Sigmoid colon (tissue), 6 donors: ENCODE measurements at regions not wholly inside any gene's neighbourhood (a gene's known extent, or its start where the extent isn't known, plus 50 kb on each side); places are given as distances from the start of the nearest gene placed in this dataset.
"Not testable (repeated sequence)": the region's sequence is repeated elsewhere in the genome, so short reads cannot be mapped to it uniquely, and the experiment has no call there.

Source experiments
- DNase-seq: peaks from one replicate; pipeline ENCODE4 v3.0.0-alpha.2; 2019
- H3K27ac ChIP-seq, 4 donors: fragments of 200-600 bp; sonication (generic); one replicate each; pipeline ENCODE4 v1.5.1; 2016 to 2019; ENCODE audit warnings: mild to moderate bottlenecking in 1 of 4
- H3K27me3 ChIP-seq, 3 donors: fragments of 200-600 bp; sonication (generic); one replicate each; pipeline ENCODE4 v1.5.1; 2019; ENCODE audit warnings: mild to moderate bottlenecking in 1 of 3
- H3K36me3 ChIP-seq, 4 donors: fragments of 200-600 bp; sonication (generic); one replicate each; pipeline ENCODE4 v1.5.1; 2016 to 2019
- H3K4me1 ChIP-seq, 4 donors: fragments of 200-600 bp; sonication (generic); one replicate each; pipeline ENCODE4 v1.5.1; 2017 to 2019
- H3K4me3 ChIP-seq, 4 donors: fragments of 200-600 bp; sonication (generic); one replicate each; pipeline ENCODE4 v1.5.1; 2017 to 2019; ENCODE audit warnings: mild to moderate bottlenecking in 2 of 4, moderate library complexity in 1 of 4
- H3K9me3 ChIP-seq, 4 donors: fragments of 200-600 bp in 3 of 4; sonication (generic) in 3 of 4; one replicate each; pipeline versions ENCODE4 v1.5.1 to v1.6.1; 2013 to 2019
- EP300 ChIP-seq, 4 donors: sonication (generic); formaldehyde crosslinking; IDR thresholded peaks; one replicate each; pipeline ENCODE4 v1.6.1; 2017; ENCODE audit warnings: antibody characterized with exemption in 4 of 4
- POLR2A ChIP-seq, 2 donors: fragments of 450-650 bp; IDR thresholded peaks; one replicate each; pipeline ENCODE4 v1.6.1; 2016; ENCODE audit warnings: antibody characterized with exemption in 2 of 2, mild to moderate bottlenecking in 2 of 2, moderate library complexity in 2 of 2
- POLR2AphosphoS5 ChIP-seq, 4 donors: sonication (generic); formaldehyde crosslinking; IDR thresholded peaks; one replicate each; pipeline ENCODE4 v1.6.1; 2017; ENCODE audit warnings: antibody characterized with exemption in 4 of 4
- WGBS, 2 donors: extraction: QIAGEN DNeasy Blood & Tissue Kit; methylation state at CpG; one replicate each; pipeline ENCODE4 v1.1.7; 2013; 5-methylcytosine and 5-hydroxymethylcytosine counted together
- intact Hi-C: fragments of 100-400 bp; cut with DNase I; formaldehyde crosslinking; loops from one replicate; pipeline ENCODE4 v1.15.1; 2023
- TF ChIP-seq, protein P1 (sequence below), 4 experiments: fragments of 450-650 bp in 3 of 4; fragments of 200-600 bp in 1 of 4; IDR thresholded peaks; one replicate each; pipeline ENCODE4 v1.5.1; 2016 to 2019; ENCODE audit warnings: antibody characterized with exemption in 4 of 4, mild to moderate bottlenecking in 3 of 4, moderate library complexity in 2 of 4
- donor health status: healthy with polysubstance abuse.
- donor health status: healthy.

DNA sequence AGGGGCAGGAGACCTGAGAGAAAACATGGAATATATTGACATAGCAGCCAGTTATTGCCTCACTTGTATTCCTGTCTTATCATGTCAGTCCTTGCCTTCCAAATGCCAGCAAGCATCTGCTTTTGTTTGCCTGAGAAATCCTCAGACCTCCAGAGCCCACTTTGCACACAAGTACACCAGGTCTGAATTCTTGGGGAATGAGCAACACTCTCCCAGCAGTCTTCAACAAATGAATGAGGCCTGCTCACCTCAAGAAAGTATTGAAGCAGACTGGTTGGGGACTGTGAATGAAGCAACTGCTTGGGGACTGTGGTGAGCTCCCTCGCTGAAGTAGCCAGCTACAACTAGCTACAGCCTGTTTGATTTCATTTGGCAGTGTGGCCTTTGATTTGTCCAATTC lies 172.8 kb upstream of the SPTLC3 start:
- H3K4me1 ChIP-seq, result no peaks in the 10 kb centered on the region
- no peak for TF ChIP-seq POLR2AphosphoS5 (IDR thresholded peaks at IDR 0.05)
- H3K27me3 ChIP-seq, result no peaks in the 10 kb centered on the region
- intact Hi-C loops, result no loop called here
- no peaks in the 10 kb centered on the region for H3K36me3 ChIP-seq
- H3K9me3 ChIP-seq, result no peaks in the 10 kb centered on the region
- no peak overlapping the region for H3K4me3 ChIP-seq
- no peak overlapping the region for H3K27ac ChIP-seq
- no peak for DNase-seq
- 92 to 96% methylated on average over 1 of the region's 1 CpG for WGBS, 2 donors

DNA sequence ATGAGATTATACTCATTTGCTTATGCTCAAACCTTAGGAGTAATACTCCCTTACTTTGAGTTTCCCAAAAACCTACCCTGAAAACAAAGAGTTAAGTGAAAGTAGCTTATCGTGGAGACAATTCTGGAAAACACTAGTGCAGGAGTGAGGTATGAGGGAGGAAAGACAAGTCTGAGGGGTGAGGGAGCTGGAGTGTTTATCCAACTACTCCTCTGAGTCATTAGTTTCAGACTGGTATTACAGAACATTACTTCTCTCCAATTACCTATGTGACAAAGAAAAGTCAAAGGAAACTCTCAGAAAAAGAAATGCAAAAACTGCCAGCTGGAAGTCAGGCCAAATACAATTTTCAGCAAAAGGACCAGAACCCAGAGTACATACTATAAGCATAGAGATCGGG lies 171.1 kb upstream of the SPTLC3 start:
- Histone ChIP-seq H3K4me1 (no peaks in the 10 kb centered on the region), H3K27me3 (no peaks in the 10 kb centered on the region), H3K36me3 (no peaks in the 10 kb centered on the region), H3K4me3 (no peak overlapping the region), H3K9me3 (no peaks in the 10 kb centered on the region), H3K27ac (no peak overlapping the region)
- 29 to 52% methylated on average over 2 of the region's 2 CpGs for WGBS, 2 donors
- no peak for DNase-seq
- TF ChIP-seq, protein P1, sequence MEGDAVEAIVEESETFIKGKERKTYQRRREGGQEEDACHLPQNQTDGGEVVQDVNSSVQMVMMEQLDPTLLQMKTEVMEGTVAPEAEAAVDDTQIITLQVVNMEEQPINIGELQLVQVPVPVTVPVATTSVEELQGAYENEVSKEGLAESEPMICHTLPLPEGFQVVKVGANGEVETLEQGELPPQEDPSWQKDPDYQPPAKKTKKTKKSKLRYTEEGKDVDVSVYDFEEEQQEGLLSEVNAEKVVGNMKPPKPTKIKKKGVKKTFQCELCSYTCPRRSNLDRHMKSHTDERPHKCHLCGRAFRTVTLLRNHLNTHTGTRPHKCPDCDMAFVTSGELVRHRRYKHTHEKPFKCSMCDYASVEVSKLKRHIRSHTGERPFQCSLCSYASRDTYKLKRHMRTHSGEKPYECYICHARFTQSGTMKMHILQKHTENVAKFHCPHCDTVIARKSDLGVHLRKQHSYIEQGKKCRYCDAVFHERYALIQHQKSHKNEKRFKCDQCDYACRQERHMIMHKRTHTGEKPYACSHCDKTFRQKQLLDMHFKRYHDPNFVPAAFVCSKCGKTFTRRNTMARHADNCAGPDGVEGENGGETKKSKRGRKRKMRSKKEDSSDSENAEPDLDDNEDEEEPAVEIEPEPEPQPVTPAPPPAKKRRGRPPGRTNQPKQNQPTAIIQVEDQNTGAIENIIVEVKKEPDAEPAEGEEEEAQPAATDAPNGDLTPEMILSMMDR (IDR thresholded peaks at IDR 0.05), result no peak
- TF ChIP-seq EP300 (IDR thresholded peaks at IDR 0.05) (no peak), POLR2AphosphoS5 (IDR thresholded peaks at IDR 0.05) (no peak), POLR2A (IDR thresholded peaks at IDR 0.05) (no peak)
- intact Hi-C loops, result no loop called here

GRCh38 chr20:12838261-12838866 lies 170.4 kb upstream of the SPTLC3 start:
- Histone ChIP-seq H3K27me3 (no peaks in the 10 kb centered on the region), H3K4me3 (no peak overlapping the region), H3K9me3 (no peaks in the 10 kb centered on the region), H3K36me3 (no peaks in the 10 kb centered on the region), H3K27ac (no peak overlapping the region), H3K4me1 (no peaks in the 10 kb centered on the region)
- 84 to 85% methylated on average over 3 of the region's 3 CpGs for WGBS, 2 donors
- intact Hi-C loops, result no loop called here
- no peak for DNase-seq
- TF ChIP-seq, protein P1 (IDR thresholded peaks at IDR 0.05), result no peak

DNA sequence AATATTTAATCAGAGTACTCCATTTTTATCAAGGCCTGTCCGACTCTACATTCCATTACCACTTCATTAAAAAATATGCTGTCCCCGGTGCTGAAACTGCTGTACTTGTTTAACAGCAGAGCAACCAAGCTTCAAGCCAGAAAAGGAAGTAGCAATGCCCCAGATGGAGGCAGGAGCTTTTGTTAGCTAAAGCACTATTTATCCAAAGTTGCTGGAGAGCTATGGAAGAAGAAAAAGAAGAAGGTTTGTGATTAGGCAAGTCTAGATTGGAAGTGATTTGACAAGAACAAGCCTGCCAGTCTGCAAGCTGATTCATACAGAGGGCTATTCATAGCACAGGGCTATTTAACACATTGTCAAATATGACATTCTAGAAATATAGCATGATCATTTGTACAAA lies 160.9 kb upstream of the SPTLC3 start:
- no peak overlapping the region for H3K27ac ChIP-seq
- no peaks in the 10 kb centered on the region for H3K36me3 ChIP-seq
- H3K4me1 ChIP-seq, result no peaks in the 10 kb centered on the region
- H3K4me3 ChIP-seq, result no peak overlapping the region
- WGBS, 2 donors, result 52 to 57% methylated on average over 2 of the region's 2 CpGs
- DNase-seq, result no peak
- no peaks in the 10 kb centered on the region for H3K27me3 ChIP-seq
- no peaks in the 10 kb centered on the region for H3K9me3 ChIP-seq
- TF ChIP-seq POLR2A (IDR thresholded peaks at IDR 0.05) (no peak), POLR2AphosphoS5 (IDR thresholded peaks at IDR 0.05) (no peak), EP300 (IDR thresholded peaks at IDR 0.05) (no peak)
- TF ChIP-seq, protein P1 (IDR thresholded peaks at IDR 0.05), result no peak
- intact Hi-C loops, result no loop called here

GRCh38 chr20:12849225-12849910 lies 159.4 kb upstream of the SPTLC3 start:
- no peak for DNase-seq
- intact Hi-C loops, result no loop called here
- Histone ChIP-seq H3K36me3 (no peaks in the 10 kb centered on the region), H3K9me3 (no peaks in the 10 kb centered on the region), H3K27me3 (no peaks in the 10 kb centered on the region), H3K27ac (no peak overlapping the region), H3K4me1 (no peaks in the 10 kb centered on the region), H3K4me3 (no peak overlapping the region)
- WGBS, 2 donors, result 53 to 64% methylated on average over 9 of the region's 9 CpGs
- TF ChIP-seq EP300 (IDR thresholded peaks at IDR 0.05) (no peak), POLR2A (IDR thresholded peaks at IDR 0.05) (no peak), POLR2AphosphoS5 (IDR thresholded peaks at IDR 0.05) (no peak)
- TF ChIP-seq, protein P1 (IDR thresholded peaks at IDR 0.05), result no peak

DNA sequence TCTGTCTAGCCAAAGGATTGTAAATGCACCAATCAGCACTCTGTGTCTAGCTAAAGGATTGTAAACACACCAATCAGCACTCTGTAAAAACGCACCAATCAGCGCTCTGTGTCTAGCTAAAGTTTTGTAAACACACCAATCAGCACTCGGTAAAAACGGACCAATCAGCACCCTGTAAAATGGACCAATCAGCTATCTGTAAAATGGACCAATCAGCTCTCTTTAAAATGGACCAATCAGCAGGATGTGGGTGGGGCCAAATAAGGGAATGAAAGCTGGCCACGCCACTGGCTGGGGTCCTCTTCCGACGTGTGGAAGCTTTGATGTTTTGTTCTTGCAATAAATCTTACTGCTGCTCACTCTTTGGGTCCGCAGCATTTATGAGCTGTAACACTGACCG lies 151.1 kb upstream of the SPTLC3 start:
- H3K9me3 ChIP-seq, H3K4me3 ChIP-seq, H3K27me3 ChIP-seq, intact Hi-C loops, H3K4me1 ChIP-seq, DNase-seq, H3K36me3 ChIP-seq, H3K27ac ChIP-seq: not testable (repeated sequence)
- WGBS, 2 donors, result 87 to 90% methylated on average over 9 of the region's 9 CpGs
